ENCODE measurements at regions not wholly inside any gene's neighbourhood (a gene's known extent, or its start where the extent isn't known, plus 50 kb on each side); places are given as distances from the start of the nearest gene placed in this dataset.

DNA sequence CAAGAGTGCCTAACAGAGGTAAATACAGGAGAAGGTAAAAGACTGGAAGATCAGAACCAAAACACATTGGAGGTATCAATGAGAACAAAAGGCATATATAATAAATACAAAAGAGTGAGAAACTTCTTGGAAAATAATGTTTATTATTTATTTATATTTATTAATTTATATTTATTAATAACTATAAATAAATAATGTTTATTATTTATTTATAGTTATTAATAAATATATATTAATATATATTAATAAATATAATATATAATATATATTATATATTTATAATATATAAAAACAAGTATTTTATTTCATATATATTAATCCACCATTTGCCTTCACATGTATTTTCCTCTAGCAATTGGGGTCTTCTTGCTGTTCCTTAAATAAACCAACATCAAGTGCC, 391.9 kb downstream of the GPATCH2 start:
- in situ Hi-C loops (cut with MboI; ENCODE audit: low pct_unique_long_range_greater_than_20kb, low sequenced_read_pairs) = no loop called here
- no peak for DNase-seq

GRCh38 chr1:217230412-217230811, 400.5 kb downstream of the GPATCH2 start:
- in situ Hi-C loops (cut with MboI; ENCODE audit: low pct_unique_long_range_greater_than_20kb, low sequenced_read_pairs) = no loop called here
- no peak for DNase-seq

GRCh38 chr1:217228689-217229088, 402.2 kb downstream of the GPATCH2 start:
- no peak for DNase-seq

GRCh38 chr1:217224201-217224600, 406.7 kb downstream of the GPATCH2 start:
- DNase-seq = no peak
- in situ Hi-C loops (cut with MboI; ENCODE audit: low pct_unique_long_range_greater_than_20kb, low sequenced_read_pairs) = no loop called here

More at GRCh38 chr1:217228689-217229088, 402.2 kb downstream of the GPATCH2 start:
- in situ Hi-C loops (cut with MboI; ENCODE audit: low pct_unique_long_range_greater_than_20kb, low sequenced_read_pairs) = no loop called here

GRCh38 chr1:217214551-217214950, 416.3 kb downstream of the GPATCH2 start:
- DNase-seq = no peak
- in situ Hi-C loops (cut with MboI; ENCODE audit: low pct_unique_long_range_greater_than_20kb, low sequenced_read_pairs) = no loop called here

GRCh38 chr1:217211486-217211885, 419.4 kb downstream of the GPATCH2 start:
- DNase-seq = no peak
- in situ Hi-C loops (cut with MboI; ENCODE audit: low pct_unique_long_range_greater_than_20kb, low sequenced_read_pairs) = no loop called here

DNA sequence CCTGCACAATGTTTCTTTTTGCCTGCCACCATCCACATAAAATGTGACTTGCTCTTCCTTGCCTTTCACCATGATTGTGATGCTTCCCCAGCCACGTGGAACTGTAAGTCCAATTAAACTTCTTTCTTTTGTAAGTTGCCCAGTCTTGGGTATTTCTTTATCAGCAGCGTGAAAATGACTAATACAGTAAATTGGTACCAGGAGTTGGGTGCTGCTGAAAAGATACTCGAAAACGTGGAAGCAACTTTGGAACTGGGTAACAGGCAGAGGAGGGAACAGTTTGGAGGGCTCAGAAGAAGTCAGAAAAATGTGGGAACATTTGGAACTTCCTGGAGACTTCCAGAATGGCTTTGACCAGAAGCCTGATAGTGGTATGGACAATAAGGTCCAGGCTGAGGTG, 425.3 kb downstream of the GPATCH2 start:
- in situ Hi-C loops (cut with MboI; ENCODE audit: low pct_unique_long_range_greater_than_20kb, low sequenced_read_pairs) = no loop called here
- DNase-seq = no peak

GRCh38 chr1:217196616-217197015, 434.3 kb downstream of the GPATCH2 start:
- no peak for DNase-seq
- in situ Hi-C loops (cut with MboI; ENCODE audit: low pct_unique_long_range_greater_than_20kb, low sequenced_read_pairs) = no loop called here

GRCh38 chr1:217193151-217193550, 437.7 kb downstream of the GPATCH2 start:
- DNase-seq = no peak
- in situ Hi-C loops (cut with MboI; ENCODE audit: low pct_unique_long_range_greater_than_20kb, low sequenced_read_pairs) = no loop called here

GRCh38 chr1:217191441-217191840, 439.4 kb downstream of the GPATCH2 start:
- no peak for DNase-seq
- in situ Hi-C loops (cut with MboI; ENCODE audit: low pct_unique_long_range_greater_than_20kb, low sequenced_read_pairs) = no loop called here

- DNase-seq = no peak
- in situ Hi-C loops (cut with MboI; ENCODE audit: low pct_unique_long_range_greater_than_20kb, low sequenced_read_pairs) = no loop called here
These were observed 440.5 kb downstream of the GPATCH2 start for GRCh38 chr1:217190359-217190758.

DNA sequence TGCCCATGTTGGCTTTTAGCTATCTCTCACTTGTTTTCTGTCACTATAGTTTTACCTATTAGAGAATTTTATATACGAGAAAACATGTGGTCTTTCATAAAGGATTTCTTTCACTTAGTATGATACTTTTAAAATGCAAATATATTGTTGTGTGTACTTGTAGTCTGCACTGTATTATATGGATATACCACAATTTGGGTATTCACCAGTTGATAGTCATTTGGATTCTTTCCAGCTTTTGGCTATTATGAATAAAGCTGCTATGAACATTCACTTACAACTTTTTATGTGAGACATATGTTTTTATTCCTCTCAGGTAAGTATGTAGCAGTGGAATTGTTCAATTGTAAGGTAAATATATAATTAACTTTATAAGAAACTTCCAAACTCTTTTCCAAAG, 441.5 kb downstream of the GPATCH2 start:
- in situ Hi-C loops (cut with MboI; ENCODE audit: low pct_unique_long_range_greater_than_20kb, low sequenced_read_pairs) = no loop called here
- no peak for DNase-seq

DNA sequence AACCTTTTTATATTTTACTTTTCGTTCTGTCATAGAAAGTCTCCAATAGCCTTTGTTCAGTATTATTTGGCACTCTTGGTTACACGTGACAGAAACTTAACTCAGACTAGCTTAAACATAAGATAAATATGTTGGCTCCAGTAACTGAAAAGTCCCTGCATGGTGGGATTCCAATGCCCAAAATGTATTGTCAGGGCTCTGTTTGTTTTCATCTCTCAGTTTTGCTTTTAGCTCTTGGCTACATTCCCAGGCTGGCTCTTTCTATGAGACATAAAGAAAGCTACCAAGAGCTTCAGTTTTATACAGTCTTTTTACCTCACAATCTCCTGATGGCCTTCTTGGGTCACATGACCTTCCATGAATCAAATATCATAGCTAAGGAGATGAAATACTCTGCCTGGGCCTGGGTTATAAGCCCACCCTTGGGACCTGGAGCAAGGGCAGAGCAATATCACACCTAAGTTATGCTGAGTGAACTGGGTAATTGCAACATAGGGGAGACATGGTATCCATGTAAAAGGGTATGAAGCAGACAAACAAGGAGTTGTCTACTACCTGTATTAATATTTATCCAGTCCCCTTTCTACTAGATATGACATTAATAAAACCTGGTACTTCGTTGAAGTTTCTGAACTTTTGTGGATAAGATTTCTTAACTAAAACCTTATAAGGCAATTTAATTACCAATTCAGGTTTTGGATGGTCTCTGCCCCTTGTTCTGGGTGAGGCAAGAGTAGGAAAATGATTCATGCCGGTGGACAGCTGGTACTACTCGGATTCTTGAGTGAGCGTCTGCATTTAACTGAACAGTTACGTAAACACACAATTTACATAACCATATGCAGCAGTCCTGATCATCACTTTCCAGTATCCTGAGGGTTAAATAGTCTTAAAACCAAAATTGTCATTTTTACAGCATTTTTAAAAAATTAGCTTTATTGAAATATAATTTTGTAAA, 442.3 kb downstream of the GPATCH2 start:
- in situ Hi-C loops (cut with MboI; ENCODE audit: low pct_unique_long_range_greater_than_20kb, low sequenced_read_pairs) = no loop called here
- no peak for DNase-seq

DNA sequence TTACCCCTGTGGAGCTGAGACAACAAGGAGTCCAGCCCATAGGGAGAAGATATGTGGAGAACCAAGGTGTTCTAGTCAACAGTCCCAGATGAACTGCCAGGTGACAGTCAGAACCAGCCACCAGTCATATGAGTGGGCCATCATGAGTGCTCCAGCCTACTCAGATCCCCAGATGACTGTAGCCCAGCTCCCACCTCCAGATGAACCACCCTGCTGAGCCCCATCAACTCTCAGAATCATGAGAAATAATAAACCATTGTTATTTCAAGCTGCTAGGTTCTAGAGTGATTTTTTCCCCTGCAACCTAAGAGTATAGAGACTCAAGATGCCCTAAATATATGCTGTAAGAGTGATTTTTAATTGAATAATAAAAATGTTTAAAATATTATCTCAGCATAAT, 444.2 kb downstream of the GPATCH2 start:
- no peak for DNase-seq
- in situ Hi-C loops (cut with MboI; ENCODE audit: low pct_unique_long_range_greater_than_20kb, low sequenced_read_pairs) = no loop called here

GRCh38 chr1:217184854-217185253, 446.0 kb downstream of the GPATCH2 start:
- in situ Hi-C loops (cut with MboI; ENCODE audit: low pct_unique_long_range_greater_than_20kb, low sequenced_read_pairs) = no loop called here
- no peak for DNase-seq

DNA sequence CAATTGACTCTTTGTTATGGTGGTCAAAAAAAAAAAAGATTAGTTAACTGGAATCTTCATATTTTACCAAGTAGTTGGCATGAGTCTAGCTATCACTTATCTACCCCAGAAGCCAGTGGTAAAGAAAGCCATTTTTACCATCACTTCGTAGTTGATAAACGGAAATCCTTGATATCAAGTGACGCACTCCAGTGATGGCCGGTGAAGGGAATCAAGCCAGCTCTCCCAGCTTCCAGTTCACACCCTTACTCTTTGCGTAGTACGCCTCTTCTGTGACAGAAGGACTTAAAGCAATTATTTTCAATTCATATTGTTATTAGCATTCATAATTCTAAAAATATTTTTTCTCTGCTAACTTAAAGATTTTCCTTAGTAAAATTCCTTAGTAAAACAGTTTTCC, 447.9 kb downstream of the GPATCH2 start:
- DNase-seq = no peak
- in situ Hi-C loops (cut with MboI; ENCODE audit: low pct_unique_long_range_greater_than_20kb, low sequenced_read_pairs) = no loop called here

DNA sequence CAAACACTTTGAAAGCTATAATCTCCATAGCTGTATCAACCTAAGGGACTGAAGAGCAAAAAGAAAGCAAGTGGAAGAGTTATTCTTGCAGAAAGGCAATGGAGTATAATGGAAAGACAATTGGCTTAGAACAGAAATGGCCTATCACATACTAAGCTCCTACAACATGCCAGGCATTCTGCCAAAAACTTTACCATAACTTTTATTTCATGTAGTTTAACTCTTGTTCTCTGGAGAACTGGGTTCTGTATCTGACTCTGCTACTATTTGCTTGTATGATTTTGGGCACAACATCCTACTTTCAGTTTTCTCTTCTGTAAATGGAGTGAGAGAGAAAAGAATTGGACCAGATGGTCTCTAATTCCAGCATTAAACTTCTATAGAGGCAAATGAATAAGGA, 449.1 kb downstream of the GPATCH2 start:
- in situ Hi-C loops (cut with MboI; ENCODE audit: low pct_unique_long_range_greater_than_20kb, low sequenced_read_pairs) = no loop called here
- no peak for DNase-seq

GRCh38 chr1:217181176-217181746, 449.6 kb downstream of the GPATCH2 start:
- in situ Hi-C loops (cut with MboI; ENCODE audit: low pct_unique_long_range_greater_than_20kb, low sequenced_read_pairs) = no loop called here
- DNase-seq = no peak

DNA sequence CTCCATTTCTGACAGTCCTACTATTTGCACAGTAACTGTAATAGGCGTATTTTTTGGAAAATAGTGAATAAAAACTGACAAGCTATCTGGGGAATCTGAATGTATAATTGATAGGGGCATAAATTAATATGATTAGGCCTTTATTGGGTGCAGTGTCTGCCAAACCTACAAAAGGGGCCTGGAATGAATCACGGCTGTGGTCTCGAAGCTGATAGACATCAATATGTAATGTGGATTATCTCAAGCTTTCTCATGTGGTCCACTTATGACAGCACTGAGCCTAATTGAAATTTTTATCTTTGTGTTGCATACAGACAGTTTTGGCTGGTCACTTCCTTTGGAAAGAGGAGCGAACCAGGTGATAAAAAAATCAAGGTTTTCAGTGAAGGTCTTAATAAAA, 450.4 kb downstream of the GPATCH2 start:
- no peak for DNase-seq
- in situ Hi-C loops (cut with MboI; ENCODE audit: low pct_unique_long_range_greater_than_20kb, low sequenced_read_pairs) = no loop called here

DNA sequence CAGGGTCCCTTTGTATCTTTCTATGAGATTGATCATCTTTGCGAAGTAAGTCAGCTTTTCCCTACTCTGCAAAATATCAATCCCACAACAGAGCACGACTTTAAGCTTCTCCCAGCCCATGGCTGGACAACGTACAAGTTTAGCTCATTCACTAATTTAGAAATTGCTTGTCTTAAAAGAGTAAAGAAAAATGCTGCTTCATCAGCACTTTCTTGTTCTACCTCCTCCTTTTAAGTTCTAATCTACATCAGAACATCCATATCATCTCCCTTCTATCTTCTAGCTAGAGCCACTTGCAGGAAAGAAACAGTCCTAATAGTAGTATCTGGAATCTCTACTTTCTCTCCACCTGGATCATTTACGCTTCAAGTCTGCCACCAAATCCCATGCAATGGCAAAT, 441.2 kb upstream of the ESRRG start:
- in situ Hi-C loops (cut with MboI; ENCODE audit: low pct_unique_long_range_greater_than_20kb, low sequenced_read_pairs) = no loop called here
- DNase-seq = no peak

DNA sequence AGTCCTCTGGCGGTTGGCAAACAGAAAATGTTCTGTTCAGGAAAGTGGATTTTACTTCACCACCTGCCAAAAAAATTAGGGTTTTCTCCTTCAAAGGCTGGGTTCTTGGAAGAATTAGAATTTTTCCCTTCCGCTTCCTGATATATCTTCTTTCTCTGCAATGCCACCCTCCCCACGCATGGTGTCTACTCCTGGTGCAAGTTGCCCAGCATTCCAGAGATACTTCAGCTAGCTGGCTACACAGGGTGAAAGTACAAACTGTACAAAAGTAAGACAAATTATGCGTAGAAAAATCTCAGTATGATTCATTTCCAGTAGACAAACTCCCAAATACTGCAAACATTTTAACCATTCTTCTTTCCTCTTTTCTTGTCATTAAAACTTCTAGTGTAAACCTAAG, 430.1 kb upstream of the ESRRG start:
- in situ Hi-C loops (cut with MboI; ENCODE audit: low pct_unique_long_range_greater_than_20kb, low sequenced_read_pairs) = no loop called here
- no peak for DNase-seq

All from KBM-7 (cell line).